Naive thymus-derived CD8-positive, alpha-beta T cell (primary cell): ENCODE measurements at regions not wholly inside any gene's neighbourhood (a gene's known extent, or its start where the extent isn't known, plus 50 kb on each side); places are given as distances from the start of the nearest gene placed in this dataset.
A peak's percentile ranks its signal among the peaks of the same experiment; 100 is the strongest.
"Not testable (repeated sequence)": the region's sequence is repeated elsewhere in the genome, so short reads cannot be mapped to it uniquely, and the experiment has no call there.

ENCODE experiments used
- ATAC-seq, 2 donors: fragments of 150-1000 bp; cut with Tn5 transposase in 1 of 2; sonication (Bioruptor Pico), chemical (Tn5 transposase) in 1 of 2; 1 replicate in 1 of 2; 2 replicates in 1 of 2; pipeline ENCODE4 v1.10.0; 2021; ENCODE audit warnings: mild to moderate bottlenecking in 2 of 2, moderate library complexity in 2 of 2
- POLR2A ChIA-PET: fragments of 350-600 bp; sonication (Branson Sonifier 250); formaldehyde crosslinking; loops from one replicate; lab custom pipeline; 2021; ENCODE audit warnings: antibody characterized with exemption; lab: Charles Lee
- DNase-seq, 10 donors: peaks; one replicate each; pipeline versions ENCODE4 v3.0.0 to v3.0.0-alpha.2; 2020 to 2022
- H3K27ac Mint-ChIP-seq, 10 donors: one replicate each; pipeline ENCODE4 v1.8.0; 2020 to 2022; ENCODE audit warnings: mild to moderate bottlenecking in 10 of 10, mixed read lengths in 10 of 10, moderate library complexity in 4 of 10, inconsistent platforms in 1 of 10
- H3K27me3 Mint-ChIP-seq, 5 donors: one replicate each; pipeline ENCODE4 v1.8.0; 2021 to 2022; ENCODE audit warnings: mixed read lengths in 5 of 5
- H3K36me3 Mint-ChIP-seq, 3 donors: one replicate each; pipeline ENCODE4 v1.8.0; 2020 to 2022; ENCODE audit warnings: mixed read lengths in 3 of 3, mild to moderate bottlenecking in 2 of 3, inconsistent platforms in 1 of 3
- H3K4me1 Mint-ChIP-seq, 4 donors: one replicate each; pipeline ENCODE4 v1.8.0; 2021 to 2022; ENCODE audit warnings: mixed read lengths in 4 of 4
- H3K4me3 Mint-ChIP-seq, 10 donors: one replicate each; pipeline ENCODE4 v1.8.0; 2020 to 2022; ENCODE audit warnings: mild to moderate bottlenecking in 10 of 10, mixed read lengths in 10 of 10, moderate library complexity in 6 of 10, inconsistent platforms in 1 of 10
- H3K9me3 Mint-ChIP-seq, 9 donors: one replicate each; pipeline ENCODE4 v1.8.0; 2020 to 2022; ENCODE audit warnings: mixed read lengths in 9 of 9, mild to moderate bottlenecking in 3 of 9, inconsistent platforms in 1 of 9, moderate library complexity in 1 of 9

- Mint-ChIP-seq H3K9me3 (no peaks in the 10 kb centered on the region), H3K4me1 (peaks cover 0 to 3% (median under 1%) of the 10 kb centered on the region in 4 donors), H3K36me3 (no peaks in the 10 kb centered on the region), H3K27me3 (peaks cover 0 to 2% (median 0%) of the 10 kb centered on the region in 5 donors), H3K27ac (no peak overlapping the region), H3K4me3 (no peak overlapping the region)
- DNase-seq (no peak), ATAC-seq (no peak)
- POLR2A ChIA-PET = no interaction called here
These were observed 89.3 kb upstream of the TANK start for GRCh38 chr2:161070693-161071479.

DNA sequence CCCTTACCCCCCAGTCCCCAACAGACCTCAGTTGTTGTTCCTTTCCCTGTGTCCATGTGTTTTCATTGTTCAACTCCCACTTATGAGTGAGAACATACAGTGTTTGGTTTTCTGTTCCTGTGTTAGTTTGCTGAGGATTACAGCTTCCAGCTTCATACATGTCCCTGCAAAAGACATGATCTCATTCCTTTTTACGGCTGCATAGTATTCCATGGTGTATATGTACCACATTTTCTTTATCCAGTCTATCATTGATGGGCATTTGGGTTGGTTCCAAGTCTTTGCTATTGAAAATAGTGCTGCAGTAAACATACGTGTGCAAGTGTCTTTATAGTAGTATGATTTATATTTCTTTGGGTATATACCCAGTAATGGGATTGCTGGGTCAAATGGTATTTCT, 87.8 kb upstream of the TANK start:
- DNase-seq, ATAC-seq, POLR2A ChIA-PET, H3K36me3 Mint-ChIP-seq, H3K4me3 Mint-ChIP-seq, H3K9me3 Mint-ChIP-seq, H3K27me3 Mint-ChIP-seq, H3K27ac Mint-ChIP-seq: not testable (repeated sequence)
- peaks cover 12 to 16% (median 14%) of the 10 kb centered on the region in 4 donors for H3K4me1 Mint-ChIP-seq

GRCh38 chr2:161075701-161076100, 84.5 kb upstream of the TANK start:
- H3K27ac Mint-ChIP-seq = peak overlapping the region in 1 of 10 donors; percentile 61
- H3K27me3 Mint-ChIP-seq = peaks cover 0 to 1% (median 0%) of the 10 kb centered on the region in 5 donors
- H3K4me3 Mint-ChIP-seq = no peak overlapping the region
- no peak for DNase-seq
- peaks cover 20 to 31% (median 28%) of the 10 kb centered on the region in 4 donors for H3K4me1 Mint-ChIP-seq
- no peaks in the 10 kb centered on the region for H3K9me3 Mint-ChIP-seq
- H3K36me3 Mint-ChIP-seq = no peaks in the 10 kb centered on the region
- POLR2A ChIA-PET = no interaction called here
- no peak for ATAC-seq

DNA sequence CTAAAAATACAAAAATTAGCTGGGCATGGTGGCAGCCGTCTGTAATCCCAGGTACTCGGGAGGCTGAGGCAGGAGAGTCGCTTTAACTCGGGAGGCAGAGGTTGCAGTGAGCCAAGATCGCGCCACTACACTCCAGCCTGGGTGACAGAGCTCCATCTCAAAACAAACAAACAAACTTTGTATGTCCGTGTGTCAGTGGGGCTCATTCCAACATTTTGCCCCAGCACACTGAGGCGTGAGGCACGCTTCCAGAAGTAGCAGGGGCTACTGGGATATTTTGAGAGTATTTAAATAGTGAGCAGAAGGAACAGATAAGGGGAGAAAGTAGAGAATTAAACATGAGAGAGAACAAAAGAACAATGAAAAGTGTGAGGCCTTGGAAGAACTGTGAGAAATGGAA, 83.3 kb upstream of the TANK start:
- Mint-ChIP-seq H3K27ac (peak overlapping the region; percentile 20 to 90 (median 73)), H3K36me3 (no peaks in the 10 kb centered on the region), H3K9me3 (no peaks in the 10 kb centered on the region), H3K27me3 (peaks cover 0 to 1% (median 0%) of the 10 kb centered on the region in 5 donors), H3K4me3 (peak overlapping the region in 8 of 10 donors; percentile 28 to 64 (median 50)), H3K4me1 (peaks cover 20 to 31% (median 28%) of the 10 kb centered on the region in 4 donors)
- DNase-seq (no peak), ATAC-seq (no peak)
- POLR2A ChIA-PET = no interaction called here

GRCh38 chr2:161077367-161078210, 82.6 kb upstream of the TANK start:
- Mint-ChIP-seq H3K9me3 (no peaks in the 10 kb centered on the region), H3K4me1 (peaks cover 20 to 31% (median 28%) of the 10 kb centered on the region in 4 donors), H3K36me3 (no peaks in the 10 kb centered on the region), H3K4me3 (peak overlapping the region in 9 of 10 donors; percentile 26 to 64 (median 49)), H3K27me3 (no peaks in the 10 kb centered on the region), H3K27ac (peak overlapping the region; percentile 20 to 90 (median 73))
- POLR2A ChIA-PET = no interaction called here
- DNase-seq (peak; percentile 9 to 78 (median 44)), ATAC-seq (peak; percentile 89 to 94)

- no peaks in the 10 kb centered on the region for H3K27me3 Mint-ChIP-seq
- H3K36me3 Mint-ChIP-seq = no peaks in the 10 kb centered on the region
- H3K27ac Mint-ChIP-seq = peak overlapping the region in 6 of 10 donors; percentile 64 to 83 (median 76)
- peaks cover 20 to 31% (median 28%) of the 10 kb centered on the region in 4 donors for H3K4me1 Mint-ChIP-seq
- POLR2A ChIA-PET = no interaction called here
- ATAC-seq = no peak
- H3K9me3 Mint-ChIP-seq = no peaks in the 10 kb centered on the region
- peak overlapping the region in 3 of 10 donors; percentile 42 to 52 (median 43) for H3K4me3 Mint-ChIP-seq
- no peak for DNase-seq
These were observed 82.1 kb upstream of the TANK start for GRCh38 chr2:161078211-161078539.

DNA sequence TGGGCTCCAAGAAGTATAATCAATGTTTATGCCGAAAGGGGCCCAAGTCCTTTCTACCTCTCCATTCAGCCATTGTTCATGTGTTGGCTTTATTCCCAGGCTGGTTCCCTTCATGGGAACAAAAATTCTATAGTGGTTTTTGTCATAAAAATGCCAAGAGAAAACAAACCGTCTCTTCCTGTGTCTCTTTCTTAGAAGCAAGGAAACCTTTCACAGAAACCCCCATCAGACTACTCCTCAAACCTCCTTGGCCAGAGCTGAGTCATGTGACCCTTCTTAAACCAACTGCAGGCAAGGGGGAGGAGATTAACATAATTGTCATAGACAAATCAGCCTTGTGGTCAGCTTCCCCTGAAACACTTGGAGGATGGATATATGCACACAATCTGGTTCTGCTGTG, 75.1 kb upstream of the TANK start:
- no peaks in the 10 kb centered on the region for H3K36me3 Mint-ChIP-seq
- no peaks in the 10 kb centered on the region for H3K9me3 Mint-ChIP-seq
- H3K4me3 Mint-ChIP-seq = no peak overlapping the region
- peaks cover 0 to 16% (median 6%) of the 10 kb centered on the region in 4 donors for H3K4me1 Mint-ChIP-seq
- no peaks in the 10 kb centered on the region for H3K27me3 Mint-ChIP-seq
- H3K27ac Mint-ChIP-seq = no peak overlapping the region
- ATAC-seq = no peak
- POLR2A ChIA-PET = no interaction called here
- no peak for DNase-seq

- no peaks in the 10 kb centered on the region for H3K9me3 Mint-ChIP-seq
- H3K36me3 Mint-ChIP-seq = no peaks in the 10 kb centered on the region
- peak overlapping the region in 1 of 10 donors; percentile 14 for H3K27ac Mint-ChIP-seq
- POLR2A ChIA-PET = no interaction called here
- ATAC-seq = no peak
- H3K4me3 Mint-ChIP-seq = no peak overlapping the region
- peaks cover 10 to 27% (median 20%) of the 10 kb centered on the region in 4 donors for H3K4me1 Mint-ChIP-seq
- H3K27me3 Mint-ChIP-seq = no peaks in the 10 kb centered on the region
- DNase-seq = no peak
These were observed 71.4 kb upstream of the TANK start for GRCh38 chr2:161088658-161089350.

DNA sequence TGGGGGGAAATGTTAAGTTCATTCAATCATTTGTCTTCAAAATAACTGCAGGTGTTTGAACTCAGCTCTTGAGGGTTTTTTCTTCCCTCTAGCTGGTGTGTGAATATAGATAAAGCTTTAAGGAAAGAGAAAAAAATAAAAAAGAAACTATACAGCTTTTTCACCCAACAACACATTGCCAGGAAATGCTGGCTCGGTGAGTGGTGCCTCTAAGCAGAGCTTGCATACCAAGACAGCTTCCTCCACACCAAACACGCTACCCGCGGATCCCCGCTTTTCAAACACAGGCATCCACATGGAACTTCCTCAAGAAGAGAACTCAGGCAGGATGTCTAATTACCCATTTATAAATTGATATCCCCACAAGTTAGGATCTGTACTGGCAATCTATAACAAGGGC, 69.8 kb upstream of the TANK start:
- no peaks in the 10 kb centered on the region for H3K27me3 Mint-ChIP-seq
- H3K36me3 Mint-ChIP-seq = no peaks in the 10 kb centered on the region
- DNase-seq (peak in 4 of 10 donors; percentile 8 to 39 (median 27)), ATAC-seq (peak; percentile 42 to 83)
- peaks cover 12 to 27% (median 22%) of the 10 kb centered on the region in 4 donors for H3K4me1 Mint-ChIP-seq
- H3K27ac Mint-ChIP-seq = peak overlapping the region in 6 of 10 donors; percentile 7 to 77 (median 33)
- peak overlapping the region; percentile 29 to 75 (median 58) for H3K4me3 Mint-ChIP-seq
- H3K9me3 Mint-ChIP-seq = no peaks in the 10 kb centered on the region
- POLR2A ChIA-PET = no interaction called here

- ATAC-seq (no peak), DNase-seq (no peak)
- Mint-ChIP-seq H3K9me3 (peaks cover 0 to 9% (median 0%) of the 10 kb centered on the region in 9 donors), H3K27me3 (peaks cover 0 to 2% (median 0%) of the 10 kb centered on the region in 5 donors), H3K4me1 (peaks cover 10 to 15% (median 12%) of the 10 kb centered on the region in 4 donors), H3K27ac (no peak overlapping the region), H3K36me3 (no peaks in the 10 kb centered on the region), H3K4me3 (no peak overlapping the region)
- POLR2A ChIA-PET = no interaction called here
These were observed 64.9 kb upstream of the TANK start for GRCh38 chr2:161095314-161095713.

DNA sequence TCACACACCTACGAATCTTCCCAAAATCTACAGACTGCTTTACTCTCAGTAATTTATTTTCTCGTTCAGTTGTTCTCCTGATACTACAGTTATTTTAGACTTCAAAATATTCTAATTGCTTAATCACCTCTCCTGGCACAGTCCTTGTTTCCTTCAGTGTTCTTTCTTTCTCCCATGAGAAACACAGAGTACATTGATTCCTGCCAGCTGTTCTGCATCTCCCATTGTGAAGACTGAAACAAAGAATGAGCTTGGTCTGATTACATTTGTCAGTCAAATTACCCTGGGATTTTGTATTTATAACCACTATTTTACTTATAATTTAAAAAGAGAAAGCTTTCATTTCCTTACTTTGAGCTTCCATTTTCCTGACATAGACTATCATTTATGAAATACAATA, 63.9 kb upstream of the TANK start:
- POLR2A ChIA-PET = no interaction called here

DNA sequence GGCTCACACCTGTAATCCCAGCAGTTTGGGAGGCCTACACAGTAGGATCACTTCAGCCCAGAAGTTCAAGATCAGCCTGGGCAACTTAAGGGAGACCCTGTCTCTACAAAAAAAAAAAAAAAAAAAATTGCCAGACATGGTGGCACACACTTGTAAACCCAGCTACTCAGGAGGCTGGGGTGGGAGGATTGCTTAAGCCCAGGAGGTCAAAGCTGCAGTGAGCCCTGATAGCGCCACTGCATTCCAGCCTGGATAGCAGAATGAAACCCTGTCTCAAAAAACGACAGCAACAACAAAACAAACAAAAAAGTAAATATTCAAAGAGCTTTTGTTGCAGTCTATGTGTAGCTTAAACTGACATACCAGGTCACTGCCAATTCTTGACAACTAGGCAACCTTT, 63.1 kb upstream of the TANK start:
- POLR2A ChIA-PET = interaction anchor here (0.6 kb wide), 1 partner anchor 1238 kb away, joined by 3 read pairs; no protein-coding TSS in a partner anchor
- Mint-ChIP-seq H3K27ac (no peak overlapping the region), H3K4me1 (peaks cover 0 to 4% (median 1%) of the 10 kb centered on the region in 4 donors), H3K36me3 (no peaks in the 10 kb centered on the region), H3K9me3 (peaks cover 0 to 9% (median 0%) of the 10 kb centered on the region in 9 donors), H3K4me3 (no peak overlapping the region), H3K27me3 (peaks cover 0 to 2% (median 0%) of the 10 kb centered on the region in 5 donors)
- no peak for DNase-seq
- ATAC-seq = no peak

More for the DNA sequence above, 63.9 kb upstream of the TANK start:
- no peak for ATAC-seq
- no peaks in the 10 kb centered on the region for H3K36me3 Mint-ChIP-seq
- no peak for DNase-seq
- H3K4me1 Mint-ChIP-seq = peaks cover 0 to 5% (median 4%) of the 10 kb centered on the region in 4 donors
- H3K9me3 Mint-ChIP-seq = peaks cover 0 to 9% (median 0%) of the 10 kb centered on the region in 9 donors
- H3K4me3 Mint-ChIP-seq = no peak overlapping the region
- no peak overlapping the region for H3K27ac Mint-ChIP-seq
- H3K27me3 Mint-ChIP-seq = peaks cover 0 to 2% (median 0%) of the 10 kb centered on the region in 5 donors
